ENCODE measurements at regions not wholly inside any gene's neighbourhood (a gene's known extent, or its start where the extent isn't known, plus 50 kb on each side); places are given as distances from the start of the nearest gene placed in this dataset.

GRCh38 chr16:6864671-6865070 is 468.0 kb upstream of the RBFOX1 start:
- DNase-seq (no peak), ATAC-seq (peak in 1 of 4 donors; percentile 14), FAIRE-seq (no peak)
- Histone ChIP-seq H3K4me1 (no peaks in the 10 kb centered on the region), H3K9me3 (no peaks in the 10 kb centered on the region), H3K4me3 (no peak overlapping the region), H3K27me3 (no peaks in the 10 kb centered on the region), H3K36me3 (no peaks in the 10 kb centered on the region), H3K27ac (no peak overlapping the region)
- intact Hi-C loops (cut with DNase I): no loop called here
- WGBS, 2 donors: 47 to 72% methylated on average over 4 to 5 of the region's 5 CpGs
- no peak for TF ChIP-seq CTCF (IDR thresholded peaks at IDR 0.05)

- DNase-seq (no peak), ATAC-seq (no peak), FAIRE-seq (no peak)
- H3K36me3 ChIP-seq: no peaks in the 10 kb centered on the region
- H3K4me3 ChIP-seq: no peak overlapping the region
- 48 to 59% methylated on average over 4 of the region's 4 CpGs for WGBS, 2 donors
- H3K27me3 ChIP-seq: no peaks in the 10 kb centered on the region
- no peaks in the 10 kb centered on the region for H3K4me1 ChIP-seq
- H3K9me3 ChIP-seq: no peaks in the 10 kb centered on the region
- H3K27ac ChIP-seq: no peak overlapping the region
- TF ChIP-seq CTCF (IDR thresholded peaks at IDR 0.05): no peak
- intact Hi-C loops (cut with DNase I): no loop called here
These were observed 468.4 kb upstream of the RBFOX1 start for GRCh38 chr16:6864244-6864643.

- DNase-seq (no peak), FAIRE-seq (no peak), ATAC-seq (no peak)
- no peak for TF ChIP-seq CTCF (IDR thresholded peaks at IDR 0.05)
- 21 to 31% methylated on average over 2 of the region's 2 CpGs for WGBS, 2 donors
- H3K9me3 ChIP-seq: no peaks in the 10 kb centered on the region
- intact Hi-C loops (cut with DNase I): no loop called here
- no peaks in the 10 kb centered on the region for H3K36me3 ChIP-seq
- no peaks in the 10 kb centered on the region for H3K27me3 ChIP-seq
- no peak overlapping the region for H3K4me3 ChIP-seq
- H3K4me1 ChIP-seq: no peaks in the 10 kb centered on the region
- H3K27ac ChIP-seq: no peak overlapping the region
These were observed 469.5 kb upstream of the RBFOX1 start for GRCh38 chr16:6863135-6863534.

DNA sequence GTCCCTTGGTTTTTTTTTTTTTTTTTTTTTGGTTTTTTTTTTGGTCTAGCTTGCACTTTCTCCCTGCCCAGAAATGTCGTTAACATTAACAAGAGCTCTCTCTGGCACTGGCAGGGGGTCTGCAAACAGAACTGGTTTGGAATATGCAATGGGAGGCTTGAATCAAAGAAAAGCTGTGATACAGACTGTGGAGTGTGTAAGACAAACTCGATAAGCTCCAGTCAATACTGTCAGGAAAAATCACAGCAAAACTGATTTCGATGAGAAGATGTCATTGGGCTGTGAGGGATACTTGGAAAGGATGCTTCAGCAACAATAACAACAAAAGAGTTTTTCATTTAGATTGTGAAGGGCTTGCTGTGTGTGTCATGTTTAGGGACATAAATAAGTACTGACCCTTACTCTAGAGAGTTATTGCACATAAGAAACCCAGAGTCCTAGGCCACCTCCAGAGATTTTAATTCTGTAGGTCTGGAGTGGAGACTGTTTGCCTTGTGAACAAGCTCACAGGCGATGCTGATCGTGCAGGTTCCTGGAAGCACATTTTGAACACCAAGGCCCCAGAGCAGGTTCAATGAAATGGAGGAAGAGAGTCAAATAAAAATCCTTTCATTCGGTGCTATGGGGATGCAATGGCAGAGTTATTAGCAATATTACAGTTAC is 470.7 kb upstream of the RBFOX1 start:
- no peak overlapping the region for H3K4me3 ChIP-seq
- no peak overlapping the region for H3K27ac ChIP-seq
- TF ChIP-seq CTCF (IDR thresholded peaks at IDR 0.05): no peak
- no peaks in the 10 kb centered on the region for H3K27me3 ChIP-seq
- no peaks in the 10 kb centered on the region for H3K9me3 ChIP-seq
- H3K4me1 ChIP-seq: no peaks in the 10 kb centered on the region
- DNase-seq (no peak), ATAC-seq (no peak), FAIRE-seq (no peak)
- intact Hi-C loops (cut with DNase I): no loop called here
- no peaks in the 10 kb centered on the region for H3K36me3 ChIP-seq
- WGBS, 2 donors: 37% methylated on average over 6 of the region's 6 CpGs

DNA sequence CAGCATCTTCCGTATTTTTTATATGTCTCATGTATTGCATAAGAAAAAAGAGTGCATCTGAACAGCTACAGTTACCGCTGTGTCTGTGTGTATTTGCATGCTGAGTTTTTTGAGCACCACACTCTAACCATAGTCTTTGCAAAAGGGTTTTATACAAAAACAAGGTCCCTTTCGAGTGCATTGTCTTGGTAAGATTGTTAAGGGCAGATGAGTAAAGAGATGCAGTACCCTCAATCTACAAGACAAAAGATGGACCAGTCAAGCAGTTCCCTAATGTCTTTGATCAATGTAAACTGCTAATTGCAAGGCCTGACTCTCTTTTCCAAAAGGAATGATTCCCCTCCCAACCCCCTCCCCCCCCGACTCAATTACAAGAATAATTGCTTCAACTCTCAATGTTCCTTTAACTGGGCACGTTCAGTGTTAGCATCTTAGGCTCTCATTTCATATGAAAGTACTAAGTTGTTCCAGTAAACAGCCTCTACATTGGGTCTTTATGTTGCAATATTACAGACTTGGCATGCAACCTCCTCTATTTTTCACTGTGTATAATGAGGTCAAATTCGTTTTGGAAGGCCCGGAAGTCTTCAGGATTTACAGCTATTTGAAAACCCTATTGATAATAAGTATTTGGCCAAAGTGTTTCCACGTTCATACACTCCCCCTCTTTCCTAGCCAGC is 471.4 kb upstream of the RBFOX1 start:
- Histone ChIP-seq H3K9me3 (no peaks in the 10 kb centered on the region), H3K27ac (no peak overlapping the region), H3K4me3 (no peak overlapping the region), H3K36me3 (no peaks in the 10 kb centered on the region), H3K4me1 (no peaks in the 10 kb centered on the region), H3K27me3 (no peaks in the 10 kb centered on the region)
- no peak for FAIRE-seq
- no peak for TF ChIP-seq CTCF (IDR thresholded peaks at IDR 0.05)
- ATAC-seq: no peak
- intact Hi-C loops (cut with DNase I): no loop called here
- DNase-seq: no peak
- 17 to 23% methylated on average over 8 of the region's 8 CpGs for WGBS, 2 donors
